SH-SY5Y (cell line): ENCODE measurements at regions not wholly inside any gene's neighbourhood (a gene's known extent, or its start where the extent isn't known, plus 50 kb on each side); places are given as distances from the start of the nearest gene placed in this dataset.

Source experiments
- GATA2 ChIP-seq: IDR thresholded peaks from 2 replicates; pipeline ENCODE4 v1.6.1; 2011; ENCODE audit warnings: mild to moderate bottlenecking, low read depth, low read length
- GATA3 ChIP-seq: IDR thresholded peaks from 2 replicates; pipeline ENCODE4 v1.6.1; 2011; ENCODE audit warnings: low read depth, mild to moderate bottlenecking, low read length, moderate library complexity

GRCh38 chr9:92242260-92243136 is 51.0 kb downstream of the IARS1 start:
- TF ChIP-seq GATA2 (no peak), GATA3 (no peak)

- TF ChIP-seq GATA3 (no peak), GATA2 (no peak)
Observed at GRCh38 chr9:92236915-92237314, 56.6 kb downstream of the IARS1 start.

GRCh38 chr9:92236465-92236864 is 57.0 kb downstream of the IARS1 start:
- no peak for TF ChIP-seq GATA3
- TF ChIP-seq GATA2 = no peak

GRCh38 chr9:92234514-92234913 is 59.0 kb downstream of the IARS1 start:
- TF ChIP-seq GATA3 = no peak
- TF ChIP-seq GATA2 = no peak

- TF ChIP-seq GATA3 (no peak), GATA2 (no peak)
Observed at GRCh38 chr9:92232190-92232589, 61.3 kb downstream of the IARS1 start.

- TF ChIP-seq GATA2 (no peak), GATA3 (no peak)
Observed at GRCh38 chr9:92228628-92229027, 64.9 kb downstream of the IARS1 start.

- TF ChIP-seq GATA2 (no peak), GATA3 (no peak)
Observed at GRCh38 chr9:92224177-92224576, 69.3 kb downstream of the IARS1 start.

- TF ChIP-seq GATA3 (no peak), GATA2 (peak; percentile 26; the same call in 1 of the 2 replicates)
Observed at GRCh38 chr9:92223758-92224157, 69.7 kb downstream of the IARS1 start.

GRCh38 chr9:92208693-92209524 is 84.6 kb downstream of the IARS1 start:
- TF ChIP-seq GATA2 (no peak), GATA3 (no peak)

GRCh38 chr9:92206488-92206887 is 87.0 kb downstream of the IARS1 start:
- TF ChIP-seq GATA2 = no peak

GRCh38 chr9:92196909-92197308 is 81.7 kb upstream of the SPTLC1 start:
- TF ChIP-seq GATA2 (no peak), GATA3 (no peak)

- no peak for TF ChIP-seq GATA3
- TF ChIP-seq GATA2 = no peak
Observed at GRCh38 chr9:92196400-92196799, 81.2 kb upstream of the SPTLC1 start.

GRCh38 chr9:92191801-92192200 is 76.6 kb upstream of the SPTLC1 start:
- TF ChIP-seq GATA3 (no peak), GATA2 (no peak)

GRCh38 chr9:92190536-92190790 is 75.2 kb upstream of the SPTLC1 start:
- TF ChIP-seq GATA2 = no peak
- TF ChIP-seq GATA3 = no peak

- TF ChIP-seq GATA3 = no peak
- TF ChIP-seq GATA2 = no peak
Observed at GRCh38 chr9:92189782-92190535, 74.7 kb upstream of the SPTLC1 start.

- TF ChIP-seq GATA3 = no peak
- TF ChIP-seq GATA2 = no peak
Observed at GRCh38 chr9:92188969-92189781, 74.0 kb upstream of the SPTLC1 start.
